K562 (cell line): ENCODE measurements at regions not wholly inside any gene's neighbourhood (a gene's known extent, or its start where the extent isn't known, plus 50 kb on each side); places are given as distances from the start of the nearest gene placed in this dataset.

Source experiments
- CHD7 ChIP-seq: fragments of 200-600 bp; sonication (generic); IDR thresholded peaks from one replicate; pipeline ENCODE4 v1.6.1; 2012; ENCODE audit warnings: mild to moderate bottlenecking, low read depth, low read length, inconsistent platforms
- PBX2 ChIP-seq, 2 experiments: IDR thresholded peaks in 1 of 2; conservative IDR thresholded peaks in 1 of 2; 2 replicates each; pipeline ENCODE4 v1.6.1; 2016; ENCODE audit warnings: low read depth in 2 of 2, mild to moderate bottlenecking in 1 of 2, missing compliant biosample characterization in 1 of 2, missing genetic modification characterization in 1 of 2, moderate library complexity in 1 of 2
- ZNF143 ChIP-seq: sonication (generic); formaldehyde crosslinking; IDR thresholded peaks from 2 replicates; pipeline ENCODE4 v1.9.0; 2022; ENCODE audit warnings: mild to moderate bottlenecking, missing genetic modification reagents
- TF ChIP-seq, protein P1 (sequence below): IDR thresholded peaks from 2 replicates; pipeline ENCODE4 v1.6.1; 2011; ENCODE audit warnings: borderline replicate concordance, low read depth, mild to moderate bottlenecking, moderate library complexity, low read length; ENCODE audit not compliant: insufficient read depth, poor library complexity, severe bottlenecking

DNA sequence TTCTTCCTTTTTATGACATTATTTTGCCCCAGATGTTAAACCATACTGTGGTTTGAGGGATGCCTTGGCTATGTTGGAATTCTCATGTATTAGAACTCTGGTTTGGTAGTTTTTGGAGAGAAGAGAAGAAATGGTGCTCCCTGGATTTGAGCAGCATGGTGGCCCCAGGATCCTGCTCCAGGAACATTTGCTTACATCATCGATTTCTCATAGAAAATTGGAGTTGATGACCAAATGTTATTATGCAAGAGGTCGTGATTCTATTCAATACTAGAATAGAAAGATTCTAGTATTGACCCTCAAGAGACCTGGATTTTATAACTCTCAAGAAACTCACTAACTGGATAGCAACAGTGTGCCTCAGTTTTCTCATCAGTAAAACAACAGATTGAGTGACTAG lies 77.5 kb upstream of the GNAQ start (continued):
- TF ChIP-seq PBX2 (CRISPR knock-in tag; IDR thresholded peaks at IDR 0.05; ENCODE audit: low read depth) (no peak), PBX2 (tag; conservative IDR thresholded peaks at IDR 0.05; ENCODE audit: low read depth) (no peak), CHD7 (no peak), ZNF143 (CRISPR knock-in tag) (no peak)
- TF ChIP-seq, protein P1, sequence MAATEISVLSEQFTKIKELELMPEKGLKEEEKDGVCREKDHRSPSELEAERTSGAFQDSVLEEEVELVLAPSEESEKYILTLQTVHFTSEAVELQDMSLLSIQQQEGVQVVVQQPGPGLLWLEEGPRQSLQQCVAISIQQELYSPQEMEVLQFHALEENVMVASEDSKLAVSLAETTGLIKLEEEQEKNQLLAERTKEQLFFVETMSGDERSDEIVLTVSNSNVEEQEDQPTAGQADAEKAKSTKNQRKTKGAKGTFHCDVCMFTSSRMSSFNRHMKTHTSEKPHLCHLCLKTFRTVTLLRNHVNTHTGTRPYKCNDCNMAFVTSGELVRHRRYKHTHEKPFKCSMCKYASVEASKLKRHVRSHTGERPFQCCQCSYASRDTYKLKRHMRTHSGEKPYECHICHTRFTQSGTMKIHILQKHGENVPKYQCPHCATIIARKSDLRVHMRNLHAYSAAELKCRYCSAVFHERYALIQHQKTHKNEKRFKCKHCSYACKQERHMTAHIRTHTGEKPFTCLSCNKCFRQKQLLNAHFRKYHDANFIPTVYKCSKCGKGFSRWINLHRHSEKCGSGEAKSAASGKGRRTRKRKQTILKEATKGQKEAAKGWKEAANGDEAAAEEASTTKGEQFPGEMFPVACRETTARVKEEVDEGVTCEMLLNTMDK = no peak
